SU-DHL-6 (cell line): ENCODE measurements at regions not wholly inside any gene's neighbourhood (a gene's known extent, or its start where the extent isn't known, plus 50 kb on each side); places are given as distances from the start of the nearest gene placed in this dataset.
"Not testable (repeated sequence)": the region's sequence is repeated elsewhere in the genome, so short reads cannot be mapped to it uniquely, and the experiment has no call there.

Source experiments
- H2AFZ ChIP-seq: fragments of 200-600 bp; sonication (generic); 2 replicates; pipeline ENCODE4 v1.6.1; 2014; ENCODE audit warnings: low read depth, mild to moderate bottlenecking, moderate library complexity, mixed read lengths, antibody characterized with exemption, low read length; ENCODE audit not compliant: severe bottlenecking
- H3F3A ChIP-seq: fragments of 200-600 bp; shearing (Covaris generic); 2 replicates; pipeline ENCODE4 v1.6.0; 2016; ENCODE audit warnings: antibody characterized with exemption, mild to moderate bottlenecking; ENCODE audit not compliant: insufficient read depth
- H3K27ac ChIP-seq: fragments of 200-600 bp; sonication (generic); 2 replicates; pipeline ENCODE4 v1.5.1; 2016; ENCODE audit warnings: low read depth, mild to moderate bottlenecking, low read length, moderate library complexity, mixed read lengths
- H3K27me3 ChIP-seq: fragments of 200-600 bp; sonication (generic), shearing (Covaris generic); 2 replicates; pipeline ENCODE4 v1.6.0; 2014; ENCODE audit warnings: mild to moderate bottlenecking, low read length
- H3K36me3 ChIP-seq: fragments of 200-600 bp; sonication (generic); 2 replicates; pipeline ENCODE4 v1.6.1; 2014; ENCODE audit warnings: mild to moderate bottlenecking, low read length, mixed read lengths
- H3K4me2 ChIP-seq: fragments of 300-600, 200-600 bp; shearing (Covaris generic), sonication (generic); 2 replicates; pipeline ENCODE4 v1.6.0; 2014; ENCODE audit warnings: low read length, low read depth, mild to moderate bottlenecking; ENCODE audit not compliant: poor library complexity, severe bottlenecking
- H3K4me3 ChIP-seq: fragments of 200-600 bp; sonication (generic); 2 replicates; pipeline ENCODE4 v1.5.1; 2014; ENCODE audit warnings: antibody characterized with exemption, low read length, mild to moderate bottlenecking, mixed read lengths; ENCODE audit not compliant: insufficient read depth, poor library complexity, severe bottlenecking
- H3K79me2 ChIP-seq: fragments of 200-600 bp; sonication (generic); 2 replicates; pipeline ENCODE4 v1.6.1; 2014; ENCODE audit warnings: mild to moderate bottlenecking, low read length, moderate library complexity; ENCODE audit not compliant: insufficient read depth
- H3K9ac ChIP-seq: fragments of 200-600 bp; sonication (generic); 2 replicates; pipeline ENCODE4 v1.7.0; 2014; ENCODE audit warnings: mild to moderate bottlenecking, low read length
- H3K9me2 ChIP-seq: fragments of 200-600 bp; sonication (generic); replicated peaks from 2 replicates; pipeline ENCODE4 v1.6.1; 2014; ENCODE audit warnings: low read length; ENCODE audit not compliant: insufficient read depth
- H3K9me3 ChIP-seq: fragments of 200-600 bp; sonication (generic); 2 replicates; pipeline ENCODE4 v1.6.1; 2014; ENCODE audit warnings: low read length, mixed read lengths; ENCODE audit not compliant: insufficient read depth
- H4K20me1 ChIP-seq: fragments of 200-600 bp; sonication (generic); 2 replicates; pipeline ENCODE4 v1.6.1; 2014; ENCODE audit warnings: low read depth, mild to moderate bottlenecking, antibody characterized with exemption, low read length, moderate library complexity, mixed read lengths
- EZH2phosphoT487 ChIP-seq: fragments of 200-600 bp; sonication (generic), shearing (Covaris generic); conservative IDR thresholded peaks from 2 replicates; pipeline ENCODE4 v1.6.1; 2018; ENCODE audit warnings: mild to moderate bottlenecking, antibody characterized with exemption, low read length, moderate library complexity, mixed read lengths
- TF ChIP-seq, protein P1 (sequence below): fragments of 200-600 bp; sonication (generic); IDR thresholded peaks from one replicate; pipeline ENCODE4 v1.5.1; 2017; ENCODE audit warnings: antibody characterized with exemption, mild to moderate bottlenecking, low read length, moderate library complexity; ENCODE audit not compliant: insufficient read depth, poor library complexity, severe bottlenecking

DNA sequence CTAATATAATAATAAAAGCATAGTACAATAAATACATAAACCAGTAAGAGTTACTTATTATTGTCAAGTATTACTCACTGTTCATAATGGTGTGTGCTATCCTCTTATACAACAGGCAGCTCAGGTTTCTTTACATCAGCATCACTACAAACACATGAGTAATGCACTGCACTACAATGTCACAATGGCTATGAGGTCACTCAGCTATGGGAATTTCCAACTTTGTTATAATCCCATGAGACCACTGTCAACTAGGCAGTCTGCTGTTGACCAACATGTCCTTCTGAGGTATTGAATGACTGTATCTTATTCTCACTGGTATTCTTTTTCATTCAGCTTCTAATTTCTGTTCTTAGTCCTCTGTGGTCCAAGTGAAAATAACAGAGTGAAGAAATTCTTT lies 250.4 kb upstream of the DSEL start:
- Histone ChIP-seq H3K9me3 (no peaks in the 10 kb centered on the region), H3K4me3 (no peak overlapping the region), H3K4me2 (no peak overlapping the region), H3K27me3 (no peaks in the 10 kb centered on the region), H3K27ac (no peak overlapping the region), H3K79me2 (no peaks in the 10 kb centered on the region), H3K9ac (no peak overlapping the region), H3F3A (no peaks in the 10 kb centered on the region), H3K9me2 (no peaks in the 10 kb centered on the region), H3K36me3 (no peaks in the 10 kb centered on the region), H4K20me1 (no peaks in the 10 kb centered on the region), H2AFZ (no peak overlapping the region)
- TF ChIP-seq EZH2phosphoT487, result no peak
- TF ChIP-seq, protein P1, sequence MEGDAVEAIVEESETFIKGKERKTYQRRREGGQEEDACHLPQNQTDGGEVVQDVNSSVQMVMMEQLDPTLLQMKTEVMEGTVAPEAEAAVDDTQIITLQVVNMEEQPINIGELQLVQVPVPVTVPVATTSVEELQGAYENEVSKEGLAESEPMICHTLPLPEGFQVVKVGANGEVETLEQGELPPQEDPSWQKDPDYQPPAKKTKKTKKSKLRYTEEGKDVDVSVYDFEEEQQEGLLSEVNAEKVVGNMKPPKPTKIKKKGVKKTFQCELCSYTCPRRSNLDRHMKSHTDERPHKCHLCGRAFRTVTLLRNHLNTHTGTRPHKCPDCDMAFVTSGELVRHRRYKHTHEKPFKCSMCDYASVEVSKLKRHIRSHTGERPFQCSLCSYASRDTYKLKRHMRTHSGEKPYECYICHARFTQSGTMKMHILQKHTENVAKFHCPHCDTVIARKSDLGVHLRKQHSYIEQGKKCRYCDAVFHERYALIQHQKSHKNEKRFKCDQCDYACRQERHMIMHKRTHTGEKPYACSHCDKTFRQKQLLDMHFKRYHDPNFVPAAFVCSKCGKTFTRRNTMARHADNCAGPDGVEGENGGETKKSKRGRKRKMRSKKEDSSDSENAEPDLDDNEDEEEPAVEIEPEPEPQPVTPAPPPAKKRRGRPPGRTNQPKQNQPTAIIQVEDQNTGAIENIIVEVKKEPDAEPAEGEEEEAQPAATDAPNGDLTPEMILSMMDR, result no peak

DNA sequence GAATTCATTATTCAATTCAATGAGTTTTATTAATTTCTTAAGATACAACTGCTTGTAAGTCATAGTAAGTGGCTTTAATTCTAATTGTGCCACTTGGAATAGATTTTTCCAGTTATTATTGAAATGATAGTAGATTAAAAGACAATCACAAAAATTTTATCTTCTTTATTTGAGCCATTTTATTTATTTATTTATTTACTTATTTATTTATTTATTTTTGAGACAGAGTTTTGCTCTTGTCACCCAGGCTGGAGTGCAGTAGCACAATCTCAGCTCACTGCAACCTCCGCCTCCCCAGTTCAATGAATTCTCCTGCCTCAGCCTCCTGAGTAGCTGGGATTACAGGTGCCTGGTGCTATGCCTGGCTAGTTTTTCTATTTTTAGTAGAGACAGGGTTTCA lies 235.7 kb upstream of the DSEL start:
- not testable (repeated sequence) for H3F3A ChIP-seq, H2AFZ ChIP-seq, H3K27ac ChIP-seq, H3K4me2 ChIP-seq, H3K27me3 ChIP-seq, H3K9me2 ChIP-seq, H3K4me3 ChIP-seq, H3K79me2 ChIP-seq, H4K20me1 ChIP-seq, H3K9me3 ChIP-seq, H3K9ac ChIP-seq, H3K36me3 ChIP-seq

DNA sequence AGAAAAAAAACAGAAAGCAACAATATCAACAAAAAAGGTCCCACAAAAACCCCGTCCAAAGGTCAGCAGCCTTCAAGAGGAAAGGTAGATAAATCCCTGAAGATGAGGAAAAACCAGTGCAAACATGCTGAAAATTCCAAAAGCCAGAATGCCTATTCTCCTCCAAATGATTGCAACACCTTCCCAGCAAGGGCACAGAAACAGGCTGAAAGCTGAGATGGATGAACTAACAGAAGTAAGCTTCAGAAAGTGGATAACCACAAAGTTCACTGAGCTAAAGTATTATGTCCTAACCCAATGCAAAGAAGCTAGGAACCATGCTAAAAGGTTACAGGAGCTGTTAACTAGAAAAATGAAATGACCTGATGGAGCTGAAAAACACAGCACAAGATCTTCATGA lies 226.4 kb upstream of the DSEL start:
- Histone ChIP-seq H3K36me3 (no peaks in the 10 kb centered on the region), H3K27ac (no peak overlapping the region), H3K9ac (no peak overlapping the region), H3K4me2 (no peak overlapping the region), H4K20me1 (no peaks in the 10 kb centered on the region), H3F3A (no peaks in the 10 kb centered on the region), H3K9me3 (0 out of 2 replicates have a peak, but pooled peaks cover 4% of the 10 kb centered on the region), H3K4me3 (no peak overlapping the region), H3K79me2 (no peaks in the 10 kb centered on the region), H3K9me2 (no peaks in the 10 kb centered on the region), H2AFZ (no peak overlapping the region), H3K27me3 (no peaks in the 10 kb centered on the region)
- no peak for TF ChIP-seq EZH2phosphoT487

DNA sequence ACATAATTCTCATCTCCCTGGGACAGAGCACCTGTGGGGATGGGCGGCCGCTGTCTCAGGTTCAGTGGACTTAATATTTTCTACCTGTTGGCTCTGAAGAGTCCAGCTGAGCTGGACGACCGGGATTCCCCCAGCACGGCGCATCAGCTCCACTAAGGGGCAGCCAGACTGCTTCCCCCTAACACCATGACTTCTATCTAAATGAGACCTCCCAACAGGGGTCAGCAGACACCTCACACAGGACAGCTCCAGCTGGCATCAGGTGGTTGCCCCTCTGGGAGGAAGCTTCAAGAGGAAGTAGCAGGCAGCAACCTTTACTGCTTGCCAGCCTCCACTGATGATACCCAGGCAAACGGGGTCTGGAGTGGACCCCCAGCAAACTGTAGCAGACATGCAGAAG lies 226.0 kb upstream of the DSEL start:
- H3K9me2 ChIP-seq, result no peaks in the 10 kb centered on the region
- H3K9ac ChIP-seq, result no peak overlapping the region

More for the DNA sequence above, 226.0 kb upstream of the DSEL start:
- H3K36me3 ChIP-seq, result no peaks in the 10 kb centered on the region
- H3K4me3 ChIP-seq, result no peak overlapping the region
- no peaks in the 10 kb centered on the region for H4K20me1 ChIP-seq
- no peak overlapping the region for H3K27ac ChIP-seq
- TF ChIP-seq EZH2phosphoT487, result no peak
- TF ChIP-seq, protein P1, result no peak
- H3K4me2 ChIP-seq, result no peak overlapping the region
- H3K79me2 ChIP-seq, result no peaks in the 10 kb centered on the region
- H3F3A ChIP-seq, result no peaks in the 10 kb centered on the region
- H3K27me3 ChIP-seq, result no peaks in the 10 kb centered on the region
- no peak overlapping the region for H2AFZ ChIP-seq
- H3K9me3 ChIP-seq, result 0 out of 2 replicates have a peak, but pooled peaks cover 4% of the 10 kb centered on the region
